ENCODE measurements at regions not wholly inside any gene's neighbourhood (a gene's known extent, or its start where the extent isn't known, plus 50 kb on each side); places are given as distances from the start of the nearest gene placed in this dataset.

DNA sequence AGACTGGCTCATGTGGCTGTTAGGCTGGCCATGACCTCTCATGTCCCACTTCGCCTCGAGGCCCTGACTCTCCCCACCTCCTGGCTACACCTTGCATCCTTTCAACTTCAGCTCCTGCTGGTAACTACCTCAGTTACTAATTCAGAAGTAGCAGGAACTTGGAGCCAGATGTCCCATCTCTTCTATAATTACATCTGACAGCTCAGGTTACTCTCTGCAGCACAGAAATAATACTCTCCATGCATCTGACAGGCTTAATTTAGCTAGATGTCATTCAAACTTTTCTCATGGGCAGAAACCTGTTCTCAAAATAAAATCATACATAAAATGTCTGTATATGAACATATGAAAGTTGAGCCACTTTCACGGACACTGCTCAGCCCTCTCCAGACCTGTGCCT is 92.2 kb upstream of the IL33 start:
- TF ChIP-seq, protein P1, sequence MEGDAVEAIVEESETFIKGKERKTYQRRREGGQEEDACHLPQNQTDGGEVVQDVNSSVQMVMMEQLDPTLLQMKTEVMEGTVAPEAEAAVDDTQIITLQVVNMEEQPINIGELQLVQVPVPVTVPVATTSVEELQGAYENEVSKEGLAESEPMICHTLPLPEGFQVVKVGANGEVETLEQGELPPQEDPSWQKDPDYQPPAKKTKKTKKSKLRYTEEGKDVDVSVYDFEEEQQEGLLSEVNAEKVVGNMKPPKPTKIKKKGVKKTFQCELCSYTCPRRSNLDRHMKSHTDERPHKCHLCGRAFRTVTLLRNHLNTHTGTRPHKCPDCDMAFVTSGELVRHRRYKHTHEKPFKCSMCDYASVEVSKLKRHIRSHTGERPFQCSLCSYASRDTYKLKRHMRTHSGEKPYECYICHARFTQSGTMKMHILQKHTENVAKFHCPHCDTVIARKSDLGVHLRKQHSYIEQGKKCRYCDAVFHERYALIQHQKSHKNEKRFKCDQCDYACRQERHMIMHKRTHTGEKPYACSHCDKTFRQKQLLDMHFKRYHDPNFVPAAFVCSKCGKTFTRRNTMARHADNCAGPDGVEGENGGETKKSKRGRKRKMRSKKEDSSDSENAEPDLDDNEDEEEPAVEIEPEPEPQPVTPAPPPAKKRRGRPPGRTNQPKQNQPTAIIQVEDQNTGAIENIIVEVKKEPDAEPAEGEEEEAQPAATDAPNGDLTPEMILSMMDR (IDR thresholded peaks at IDR 0.05; ENCODE audit: low read depth, low read length, missing control alignments): no peak
- H3K4me3 ChIP-seq (replicated peaks; ENCODE audit: low read depth, low read length): no peak overlapping the region
- DNase-seq (ENCODE audit: extremely low read depth, low read depth): no peak

DNA sequence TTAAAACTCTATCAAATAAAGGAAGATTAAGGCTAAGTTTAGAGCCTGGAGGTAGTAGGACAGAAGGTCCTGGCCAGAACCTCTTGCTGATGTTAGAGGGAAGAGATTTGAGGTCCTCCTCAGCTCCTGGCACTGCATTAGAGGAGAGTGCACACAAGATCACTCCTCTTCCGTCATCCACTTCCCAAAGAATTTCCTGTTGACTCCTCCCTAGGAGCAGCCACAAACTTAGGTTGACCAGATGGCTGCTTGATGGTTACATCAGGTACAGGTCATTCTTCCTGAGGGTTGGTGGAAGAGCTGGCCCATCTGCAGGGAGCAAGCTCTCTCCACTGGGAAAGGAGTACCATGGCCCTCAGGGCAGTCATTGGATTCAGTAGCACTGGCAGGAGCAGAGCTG is 93.9 kb upstream of the IL33 start:
- TF ChIP-seq, protein P1 (IDR thresholded peaks at IDR 0.05; ENCODE audit: low read depth, low read length, missing control alignments): no peak
- no peak for DNase-seq (ENCODE audit: extremely low read depth, low read depth)
- no peak overlapping the region for H3K4me3 ChIP-seq (replicated peaks; ENCODE audit: low read depth, low read length)

DNA sequence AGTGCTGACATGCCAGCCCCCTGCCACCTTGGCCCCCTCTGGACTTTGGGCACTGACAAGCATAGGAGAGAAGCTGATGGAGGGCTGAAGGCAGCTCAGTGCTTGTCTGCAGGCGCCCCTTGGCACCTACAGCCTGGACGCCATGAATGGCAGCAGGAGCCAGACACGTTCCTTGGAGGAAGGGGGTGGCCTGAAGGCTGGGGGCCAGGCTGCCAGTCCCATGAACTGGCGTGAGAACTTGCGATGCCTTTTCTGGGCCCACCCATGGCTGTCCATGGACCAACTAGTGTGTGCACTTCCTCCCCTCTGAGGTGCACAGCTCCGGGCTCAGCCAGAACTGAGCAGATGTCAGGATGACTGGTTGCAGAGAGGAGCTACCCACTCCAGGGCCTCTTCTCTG is 99.0 kb upstream of the RANBP6 start:
- H3K4me3 ChIP-seq (replicated peaks; ENCODE audit: low read depth, low read length): no peak overlapping the region
- TF ChIP-seq, protein P1 (IDR thresholded peaks at IDR 0.05; ENCODE audit: low read depth, low read length, missing control alignments): no peak
- DNase-seq (ENCODE audit: extremely low read depth, low read depth): no peak

DNA sequence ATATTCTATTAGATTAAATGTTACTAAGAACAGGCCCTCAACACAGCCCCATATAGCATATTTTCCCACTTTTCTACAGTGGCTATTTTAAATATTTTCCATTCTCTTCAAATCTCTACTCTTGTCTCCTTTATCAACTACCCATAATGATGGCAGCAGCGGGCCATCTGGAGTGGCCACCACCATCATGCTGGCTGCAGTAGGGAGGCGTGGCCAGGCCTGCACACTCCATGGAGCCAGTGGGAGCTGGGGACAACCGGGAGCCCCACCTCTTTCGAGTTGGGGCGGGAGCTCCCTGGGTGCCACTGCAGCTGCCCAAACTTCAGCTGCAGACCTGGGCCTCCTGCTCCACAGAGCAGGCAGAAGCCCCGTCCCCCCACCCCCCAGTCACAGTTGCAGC is 98.4 kb upstream of the RANBP6 start:
- H3K4me3 ChIP-seq (replicated peaks; ENCODE audit: low read depth, low read length): no peak overlapping the region
- no peak for DNase-seq (ENCODE audit: extremely low read depth, low read depth)
- TF ChIP-seq, protein P1 (IDR thresholded peaks at IDR 0.05; ENCODE audit: low read depth, low read length, missing control alignments): no peak

DNA sequence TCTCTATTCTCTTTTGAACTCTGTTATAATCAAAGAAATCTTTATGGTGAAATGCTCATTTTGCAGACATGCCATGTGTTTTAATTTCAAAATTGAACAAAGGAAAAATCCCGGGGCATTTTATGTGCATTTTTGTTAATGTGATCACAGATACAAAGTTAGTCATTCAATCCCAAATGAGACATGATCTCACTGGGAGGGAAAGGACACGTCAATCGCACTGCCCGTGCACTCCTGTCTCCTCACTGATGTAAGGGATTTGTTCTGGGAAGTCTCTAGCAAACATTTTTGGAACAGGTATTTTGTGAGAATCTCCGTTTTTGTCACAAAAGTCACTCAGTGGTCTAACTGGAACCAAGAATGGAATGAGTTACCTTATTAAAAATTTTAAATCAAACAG is 97.9 kb upstream of the RANBP6 start:
- TF ChIP-seq, protein P1 (IDR thresholded peaks at IDR 0.05; ENCODE audit: low read depth, low read length, missing control alignments): no peak
- H3K4me3 ChIP-seq (replicated peaks; ENCODE audit: low read depth, low read length): no peak overlapping the region
- no peak for DNase-seq (ENCODE audit: extremely low read depth, low read depth)

DNA sequence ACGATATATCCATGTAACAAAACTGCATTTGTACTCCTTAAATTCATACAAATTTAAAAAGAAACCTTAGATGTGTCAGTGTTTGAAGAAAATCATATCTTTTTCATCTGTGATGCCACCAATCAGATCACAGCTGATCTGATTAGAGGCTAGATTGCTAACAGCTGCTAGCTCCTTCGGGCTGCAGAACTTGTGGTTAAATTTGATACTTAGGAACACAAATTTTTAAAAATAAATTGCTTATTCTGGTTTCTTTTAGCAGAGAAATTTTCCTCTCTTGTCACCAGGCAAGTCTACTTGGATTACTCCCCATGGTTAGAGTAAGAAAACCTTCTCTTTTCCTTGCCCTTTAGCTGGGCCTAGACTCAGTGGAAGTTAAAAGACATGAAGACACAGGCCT is 94.6 kb upstream of the RANBP6 start:
- H3K4me3 ChIP-seq (replicated peaks; ENCODE audit: low read depth, low read length): no peak overlapping the region
- no peak for DNase-seq (ENCODE audit: extremely low read depth, low read depth)
- TF ChIP-seq, protein P1 (IDR thresholded peaks at IDR 0.05; ENCODE audit: low read depth, low read length, missing control alignments): no peak

DNA sequence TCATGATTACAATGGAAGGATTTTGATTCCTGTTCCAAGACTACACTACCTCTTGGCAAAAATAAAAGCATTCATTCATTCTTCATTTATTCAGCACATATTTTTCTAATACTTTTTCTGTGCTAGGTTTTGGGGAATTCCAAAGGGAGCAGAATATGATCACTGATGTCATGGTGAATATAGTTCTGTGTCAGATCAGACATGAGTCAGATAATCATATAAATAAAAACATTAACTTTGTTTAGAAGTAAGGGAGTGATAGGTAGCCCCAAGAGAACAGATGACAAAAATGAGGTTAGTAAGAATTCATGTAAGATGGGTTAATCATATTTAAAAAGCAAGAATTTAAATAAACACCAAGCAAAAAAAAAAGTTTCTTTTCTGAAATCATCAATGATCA is 94.1 kb upstream of the RANBP6 start:
- H3K4me3 ChIP-seq (replicated peaks; ENCODE audit: low read depth, low read length): no peak overlapping the region
- no peak for DNase-seq (ENCODE audit: extremely low read depth, low read depth)
- TF ChIP-seq, protein P1 (IDR thresholded peaks at IDR 0.05; ENCODE audit: low read depth, low read length, missing control alignments): no peak

Measured in HFF-Myc (cell line).